GM20000 (cell line): ENCODE measurements at regions not wholly inside any gene's neighbourhood (a gene's known extent, or its start where the extent isn't known, plus 50 kb on each side); places are given as distances from the start of the nearest gene placed in this dataset.

Source experiments
- DNase-seq: peaks from one replicate; pipeline ENCODE4 v3.0.0; 2012; ENCODE audit warnings: low spot score
- TF ChIP-seq, protein P1 (sequence below): IDR thresholded peaks from 2 replicates; pipeline ENCODE4 v1.5.1; 2012; ENCODE audit warnings: mild to moderate bottlenecking, control low read depth; ENCODE audit errors: extremely low read depth, missing control alignments

DNA sequence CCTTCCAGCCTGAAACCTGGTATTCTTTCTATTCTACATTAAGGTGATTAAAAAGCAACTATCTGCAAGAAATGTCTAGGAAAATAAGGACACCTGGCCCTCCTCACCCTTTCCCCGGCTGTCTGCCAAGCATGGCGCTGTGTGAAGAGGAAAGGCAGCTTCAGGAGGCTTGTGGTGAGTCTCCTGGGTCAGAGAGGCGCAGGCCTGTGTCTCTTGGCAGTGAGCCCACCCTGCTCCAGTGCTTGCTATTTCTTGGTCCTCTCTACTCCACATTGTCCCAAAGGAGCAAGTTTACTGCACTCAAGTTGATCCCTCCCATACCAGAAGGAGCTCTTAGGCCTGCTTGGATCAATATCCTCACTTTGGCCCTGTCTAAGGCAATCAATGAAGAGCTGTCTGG lies 520.7 kb upstream of the B3GAT1 start:
- TF ChIP-seq, protein P1, sequence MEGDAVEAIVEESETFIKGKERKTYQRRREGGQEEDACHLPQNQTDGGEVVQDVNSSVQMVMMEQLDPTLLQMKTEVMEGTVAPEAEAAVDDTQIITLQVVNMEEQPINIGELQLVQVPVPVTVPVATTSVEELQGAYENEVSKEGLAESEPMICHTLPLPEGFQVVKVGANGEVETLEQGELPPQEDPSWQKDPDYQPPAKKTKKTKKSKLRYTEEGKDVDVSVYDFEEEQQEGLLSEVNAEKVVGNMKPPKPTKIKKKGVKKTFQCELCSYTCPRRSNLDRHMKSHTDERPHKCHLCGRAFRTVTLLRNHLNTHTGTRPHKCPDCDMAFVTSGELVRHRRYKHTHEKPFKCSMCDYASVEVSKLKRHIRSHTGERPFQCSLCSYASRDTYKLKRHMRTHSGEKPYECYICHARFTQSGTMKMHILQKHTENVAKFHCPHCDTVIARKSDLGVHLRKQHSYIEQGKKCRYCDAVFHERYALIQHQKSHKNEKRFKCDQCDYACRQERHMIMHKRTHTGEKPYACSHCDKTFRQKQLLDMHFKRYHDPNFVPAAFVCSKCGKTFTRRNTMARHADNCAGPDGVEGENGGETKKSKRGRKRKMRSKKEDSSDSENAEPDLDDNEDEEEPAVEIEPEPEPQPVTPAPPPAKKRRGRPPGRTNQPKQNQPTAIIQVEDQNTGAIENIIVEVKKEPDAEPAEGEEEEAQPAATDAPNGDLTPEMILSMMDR, result no peak
- DNase-seq, result no peak

DNA sequence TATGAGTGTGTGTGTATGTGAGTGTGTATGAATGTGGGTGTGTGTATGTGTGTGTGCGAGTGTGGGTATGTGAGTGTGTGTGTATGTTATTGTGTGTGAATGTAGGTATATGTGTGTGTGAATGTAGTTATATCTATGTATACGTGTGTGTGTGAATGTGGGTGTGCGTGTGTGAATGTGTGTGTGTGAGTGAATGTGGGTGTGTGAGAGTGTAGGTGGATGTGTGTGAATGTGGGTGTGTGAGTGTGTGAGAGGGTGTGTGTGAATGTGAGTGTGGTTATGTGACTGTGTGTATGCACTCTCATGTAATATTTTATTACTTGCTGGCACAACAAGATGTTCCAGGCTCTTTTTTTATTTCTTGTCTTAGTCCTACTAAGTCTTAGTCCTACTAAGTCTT lies 513.4 kb upstream of the B3GAT1 start:
- DNase-seq, result no peak
- TF ChIP-seq, protein P1, result no peak

DNA sequence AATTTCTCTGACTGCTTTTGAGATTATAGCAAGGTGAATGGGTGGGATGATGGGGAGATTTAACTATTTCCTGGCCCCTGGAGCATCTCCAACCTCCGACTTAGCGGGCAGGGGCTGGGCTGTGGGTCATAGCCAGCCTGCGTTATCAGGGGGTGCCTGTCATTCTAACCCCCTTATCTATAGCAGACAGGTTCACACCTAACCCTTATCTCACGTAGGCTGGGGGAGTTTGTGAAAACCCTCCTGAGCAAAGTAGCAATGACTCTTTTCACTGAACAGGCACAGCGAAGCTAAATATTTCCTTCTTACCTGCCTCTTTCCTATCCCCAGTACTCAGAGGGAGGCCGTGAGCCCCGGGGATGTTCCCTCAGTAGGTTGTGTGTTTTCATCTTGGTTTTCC lies 511.4 kb upstream of the B3GAT1 start:
- TF ChIP-seq, protein P1, result no peak

DNA sequence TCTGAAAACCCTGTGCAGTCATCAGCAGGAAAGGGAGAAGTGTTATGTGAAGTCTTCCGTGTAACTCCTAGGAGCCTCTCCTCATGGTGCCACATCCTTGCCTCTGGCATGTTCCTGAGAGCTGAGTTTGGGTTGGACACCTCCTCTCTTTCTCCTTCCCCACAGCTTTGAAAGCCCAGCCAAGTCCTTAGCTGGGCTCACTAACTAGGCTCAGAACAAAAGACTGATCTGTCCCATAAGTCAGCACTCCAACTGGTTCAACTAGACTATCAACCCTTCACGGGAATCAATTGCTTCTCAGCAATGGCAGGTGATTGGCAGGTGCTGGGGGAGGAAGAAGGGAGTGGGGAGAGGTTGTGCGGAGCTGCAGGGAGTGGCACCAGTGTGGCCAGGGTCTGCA lies 509.9 kb upstream of the B3GAT1 start:
- DNase-seq, result no peak

More for the DNA sequence above, 511.4 kb upstream of the B3GAT1 start:
- DNase-seq, result no peak

DNA sequence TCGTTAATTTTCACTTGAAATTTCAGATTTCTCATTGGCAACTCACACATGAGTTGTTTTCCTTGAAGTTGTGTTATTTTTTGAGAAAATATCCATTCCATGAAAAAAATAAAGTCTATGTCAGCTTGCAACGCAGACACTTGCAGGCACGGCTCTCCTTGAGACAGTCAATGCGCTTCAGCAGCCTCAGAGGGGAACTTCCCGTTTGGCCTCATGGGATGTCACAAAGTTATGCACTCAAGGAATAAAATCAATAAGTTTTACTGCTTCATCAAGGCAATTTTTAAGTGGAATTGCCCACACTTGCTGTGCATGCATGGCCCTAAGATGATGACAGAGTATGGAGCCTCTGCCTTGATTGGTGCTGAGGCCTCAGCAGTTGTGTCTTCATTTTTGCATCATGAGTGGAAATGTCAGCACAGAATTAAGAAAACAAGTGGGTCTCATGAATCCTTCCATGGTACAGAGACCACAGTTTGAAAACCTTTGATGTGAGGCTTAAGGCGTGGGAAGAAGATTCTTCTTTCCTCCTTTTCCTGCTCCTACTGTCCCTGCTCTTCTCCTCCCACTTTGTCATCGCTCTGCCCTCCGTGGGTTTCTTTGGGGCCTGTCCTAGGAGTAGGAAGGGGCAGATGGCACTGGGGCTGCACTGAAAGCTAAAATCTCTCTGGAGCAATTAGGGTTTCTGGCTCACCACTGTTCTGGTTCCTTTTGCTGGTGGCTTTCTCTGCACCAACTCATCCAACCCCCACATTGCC lies 509.0 kb upstream of the B3GAT1 start:
- no peak for DNase-seq
- TF ChIP-seq, protein P1, result no peak

More for the DNA sequence above, 509.9 kb upstream of the B3GAT1 start:
- TF ChIP-seq, protein P1, result no peak

DNA sequence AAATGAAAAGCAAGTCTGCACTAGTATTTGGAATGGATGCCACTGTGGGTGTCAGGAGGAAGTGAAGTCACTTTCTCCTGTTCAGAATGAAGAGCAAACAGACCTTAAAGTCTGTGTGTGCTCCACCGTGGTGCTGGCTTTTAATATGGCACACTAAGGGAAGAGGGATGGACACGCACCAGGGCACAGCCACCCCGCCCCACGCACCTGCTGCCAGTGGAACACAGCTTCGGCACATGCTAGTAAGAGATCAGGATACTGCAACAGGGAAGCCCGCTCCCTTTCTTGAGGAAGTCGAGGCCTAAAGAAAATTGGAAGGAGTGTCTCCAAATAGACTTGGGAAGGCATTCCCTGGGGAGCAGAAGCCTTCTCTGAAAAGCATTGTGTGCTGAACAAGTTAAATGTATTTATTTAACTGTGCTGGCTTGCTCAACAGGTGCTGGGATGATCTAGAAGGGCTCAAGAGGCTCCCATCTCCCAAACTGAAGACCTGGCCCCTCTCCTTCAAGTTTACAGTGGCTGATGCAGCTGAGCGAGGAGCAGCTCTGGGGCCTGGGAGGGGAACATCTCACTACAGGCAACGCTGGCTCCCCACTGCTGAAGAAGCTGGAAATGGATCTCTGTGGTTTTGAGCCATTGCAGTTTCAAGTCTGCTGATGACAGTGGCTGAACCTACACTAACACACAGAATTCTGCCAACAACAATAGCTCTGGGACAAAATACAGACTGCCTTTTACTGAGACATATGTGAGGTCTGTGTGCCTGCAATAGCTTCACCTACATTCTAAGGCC lies 504.6 kb upstream of the B3GAT1 start:
- DNase-seq, result no peak
- TF ChIP-seq, protein P1, result no peak

DNA sequence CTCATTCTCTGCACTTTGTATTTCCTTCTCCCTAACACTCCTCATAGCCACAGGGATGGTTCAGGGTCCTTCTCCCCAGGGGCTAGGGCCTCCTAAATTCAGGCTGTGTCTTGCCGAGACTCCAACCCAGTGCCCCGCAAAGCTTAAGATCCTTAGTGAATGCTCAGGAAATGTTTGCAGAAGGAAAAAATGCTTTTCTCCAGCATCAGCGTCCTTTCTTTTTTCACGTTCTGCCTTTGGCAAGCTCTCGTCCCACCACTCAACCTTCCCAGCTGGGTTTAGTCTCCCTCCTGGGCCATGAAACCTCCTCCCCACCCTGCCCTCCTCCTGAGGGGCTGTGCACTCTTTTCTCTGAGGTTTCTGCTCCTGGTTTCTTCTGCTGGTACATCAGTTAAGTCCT lies 503.8 kb upstream of the B3GAT1 start:
- no peak for DNase-seq
- TF ChIP-seq, protein P1, result no peak
